SH-SY5Y (cell line): ENCODE measurements at regions not wholly inside any gene's neighbourhood (a gene's known extent, or its start where the extent isn't known, plus 50 kb on each side); places are given as distances from the start of the nearest gene placed in this dataset.

Experiments used
- GATA2 ChIP-seq: IDR thresholded peaks from 2 replicates; pipeline ENCODE4 v1.6.1; 2011; ENCODE audit warnings: mild to moderate bottlenecking, low read depth, low read length
- GATA3 ChIP-seq: IDR thresholded peaks from 2 replicates; pipeline ENCODE4 v1.6.1; 2011; ENCODE audit warnings: low read depth, mild to moderate bottlenecking, low read length, moderate library complexity

DNA sequence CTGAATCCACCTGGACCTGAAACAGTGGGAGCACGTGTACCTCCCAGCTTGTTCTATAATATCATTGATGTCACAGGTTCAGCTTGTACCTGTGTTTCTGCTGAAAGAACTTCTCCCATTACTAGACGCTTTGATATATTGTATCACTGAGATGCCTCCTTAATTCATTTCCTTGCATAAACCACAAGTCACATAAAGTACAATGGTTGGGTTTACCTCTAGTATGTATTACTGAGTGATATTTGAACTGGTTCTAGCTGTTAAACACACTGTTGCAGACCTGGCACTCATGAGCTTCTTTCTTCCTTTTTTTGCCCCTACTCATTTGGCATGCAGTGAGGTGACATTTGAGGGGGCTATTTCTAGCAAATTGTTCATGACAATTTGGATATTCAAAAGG, 106.6 kb upstream of the KLF14 start:
- TF ChIP-seq GATA3: no peak
- no peak for TF ChIP-seq GATA2

DNA sequence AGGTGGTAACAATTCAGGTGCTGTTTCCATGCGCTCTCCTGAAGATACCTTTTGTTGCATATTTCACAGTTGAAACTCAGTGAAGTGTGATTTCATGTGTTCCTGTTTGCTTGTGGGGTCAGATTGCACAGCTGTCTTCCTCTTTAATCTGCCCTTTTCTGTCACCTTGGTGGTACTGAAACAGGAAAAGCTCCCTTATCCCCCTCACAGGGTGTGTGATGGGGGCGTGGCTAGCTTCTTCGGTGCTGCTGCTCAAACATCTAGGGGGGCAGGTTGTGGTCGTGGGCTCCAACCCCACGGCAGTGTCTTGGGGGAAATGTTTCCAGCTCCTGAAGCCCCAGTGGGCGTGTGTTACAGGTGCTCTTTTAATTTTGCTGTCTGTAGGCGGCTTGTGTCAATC, 107.4 kb upstream of the KLF14 start:
- no peak for TF ChIP-seq GATA3
- no peak for TF ChIP-seq GATA2

DNA sequence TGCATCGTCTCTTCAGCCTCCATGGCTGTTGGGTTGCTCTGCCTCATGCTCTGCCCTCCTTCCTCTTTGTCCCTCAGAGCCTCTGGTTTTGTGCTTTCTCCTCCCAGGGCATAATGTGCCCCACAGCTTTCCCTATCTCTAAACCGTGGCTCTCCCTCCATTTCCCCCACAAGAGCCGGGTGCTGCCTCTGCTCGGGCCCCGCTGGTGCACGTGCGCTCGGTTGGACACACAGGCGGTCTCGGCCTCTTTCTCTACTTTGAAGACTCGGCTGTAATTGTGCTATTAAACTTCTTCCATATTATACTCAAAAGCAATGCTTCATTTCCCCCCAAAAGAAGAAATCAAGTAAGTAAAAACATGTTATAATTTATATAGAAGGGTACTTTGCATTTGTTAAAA, 109.7 kb upstream of the KLF14 start:
- TF ChIP-seq GATA2 (no peak), GATA3 (no peak)

DNA sequence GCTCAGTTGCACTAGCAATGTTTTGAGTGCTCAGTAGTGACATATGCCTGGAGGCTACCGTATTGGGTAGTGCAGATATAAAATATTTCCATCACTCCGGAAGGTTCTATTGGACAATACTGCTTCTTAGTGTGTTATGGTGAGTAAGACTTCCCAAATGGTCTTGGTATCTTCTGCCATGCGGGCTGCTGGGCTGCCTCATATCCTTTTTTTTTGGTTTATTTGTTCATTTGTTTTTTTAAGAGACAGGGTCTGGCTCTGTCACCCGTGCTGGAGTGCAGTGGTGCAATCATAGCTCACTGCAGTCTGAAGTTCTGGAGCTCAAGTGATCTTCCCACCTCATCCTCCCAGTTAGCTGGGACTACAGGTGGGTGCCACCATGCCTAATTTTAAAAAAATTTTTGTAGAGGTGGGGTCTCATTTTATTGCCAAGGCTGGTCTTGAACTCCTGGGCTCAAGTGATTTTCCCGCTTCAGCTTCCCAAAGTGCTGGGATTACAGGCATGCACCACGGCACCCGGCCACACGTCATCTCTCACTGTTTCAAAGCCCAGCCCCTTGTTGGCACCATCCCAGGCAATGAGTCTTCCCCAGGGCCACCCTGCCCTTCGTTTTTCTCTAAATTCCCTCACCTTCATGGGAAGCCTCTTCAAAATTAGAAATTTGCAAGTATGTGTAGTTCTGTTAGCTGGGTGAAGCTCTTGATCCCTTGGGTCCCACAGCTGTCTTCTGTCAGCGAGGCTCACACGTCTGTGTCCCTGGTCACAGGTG, 111.0 kb upstream of the KLF14 start:
- no peak for TF ChIP-seq GATA3
- TF ChIP-seq GATA2: no peak

DNA sequence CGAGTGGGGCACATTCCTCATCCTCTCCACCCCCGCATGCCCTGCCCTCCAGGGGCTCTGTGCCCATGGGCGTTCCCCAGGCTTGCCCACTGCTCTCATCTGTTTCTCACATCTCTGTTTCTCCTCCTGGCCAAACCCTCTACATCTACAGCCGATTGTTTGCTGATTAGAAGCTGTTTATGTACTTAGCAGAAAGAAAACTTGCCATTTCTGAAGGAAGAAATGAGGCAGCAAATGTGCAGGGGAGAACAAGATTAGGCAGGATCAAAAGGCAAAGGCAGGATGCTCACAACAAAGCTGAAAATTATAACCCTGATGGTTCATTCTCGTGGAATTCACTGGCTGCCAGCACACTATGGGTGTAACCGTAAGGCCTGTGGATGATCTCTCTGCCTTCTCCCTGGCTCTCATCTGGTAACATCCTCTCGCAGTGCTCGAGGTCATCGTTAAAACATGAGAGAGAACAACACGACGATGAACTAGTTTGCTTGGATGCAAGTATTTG, 111.6 kb upstream of the KLF14 start:
- TF ChIP-seq GATA2 (no peak), GATA3 (no peak)

DNA sequence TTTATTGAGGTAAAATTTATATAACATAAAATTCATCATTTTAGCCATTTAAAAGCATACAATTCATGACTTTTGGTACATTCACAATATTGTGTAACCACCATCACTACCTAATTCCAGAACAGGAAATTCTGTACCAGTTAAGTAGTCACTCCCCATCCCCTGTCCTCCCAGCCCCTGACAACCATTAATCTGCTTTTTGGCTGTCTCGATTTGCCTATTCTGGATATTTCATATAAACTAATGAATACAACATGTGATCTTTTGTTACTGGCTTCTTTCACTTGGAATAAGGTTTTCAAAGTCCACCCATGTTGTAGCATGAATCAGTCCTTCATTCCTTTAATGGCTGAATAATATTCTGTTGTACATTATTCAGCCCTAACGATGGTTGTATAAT, 115.6 kb upstream of the KLF14 start:
- no peak for TF ChIP-seq GATA2
- TF ChIP-seq GATA3: no peak

DNA sequence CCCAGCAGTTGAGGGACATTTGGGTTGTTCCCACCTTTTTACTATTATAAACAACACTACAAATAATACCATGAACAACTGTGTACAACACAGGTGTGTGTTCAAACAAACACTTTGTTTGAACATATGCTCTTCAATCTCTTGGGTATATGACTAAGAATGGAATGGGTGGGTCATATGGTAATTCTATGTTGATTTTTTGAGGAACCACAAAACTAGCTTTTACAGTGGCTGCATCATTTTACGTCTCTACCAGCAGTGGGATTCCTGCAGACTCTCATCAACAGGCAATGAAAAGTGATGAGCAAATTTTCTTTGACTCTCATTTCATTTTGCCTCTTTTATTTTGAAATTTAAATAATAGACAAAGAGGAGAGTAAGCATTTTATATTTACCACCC, 116.9 kb upstream of the KLF14 start:
- no peak for TF ChIP-seq GATA3
- TF ChIP-seq GATA2: no peak

DNA sequence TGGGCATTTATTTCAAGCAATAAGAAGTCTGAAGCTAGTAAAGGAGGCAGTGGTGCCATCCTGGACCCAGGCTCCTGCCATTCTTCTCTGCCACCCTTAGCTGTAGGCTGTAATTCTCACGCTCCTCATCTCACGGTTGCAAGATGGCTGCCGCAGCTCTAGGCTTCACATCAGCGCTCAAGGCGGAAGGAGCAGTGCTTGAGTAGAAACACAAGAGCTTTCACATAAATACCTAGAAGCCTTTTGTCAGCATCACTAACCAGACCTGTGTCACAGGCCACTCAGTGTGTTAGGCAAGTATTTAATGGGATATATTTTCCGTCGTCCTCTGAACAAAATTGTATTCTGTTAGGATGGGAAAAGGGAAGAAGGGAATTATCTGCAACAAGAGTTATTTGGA, 118.9 kb upstream of the KLF14 start:
- TF ChIP-seq GATA2 (no peak), GATA3 (no peak)

DNA sequence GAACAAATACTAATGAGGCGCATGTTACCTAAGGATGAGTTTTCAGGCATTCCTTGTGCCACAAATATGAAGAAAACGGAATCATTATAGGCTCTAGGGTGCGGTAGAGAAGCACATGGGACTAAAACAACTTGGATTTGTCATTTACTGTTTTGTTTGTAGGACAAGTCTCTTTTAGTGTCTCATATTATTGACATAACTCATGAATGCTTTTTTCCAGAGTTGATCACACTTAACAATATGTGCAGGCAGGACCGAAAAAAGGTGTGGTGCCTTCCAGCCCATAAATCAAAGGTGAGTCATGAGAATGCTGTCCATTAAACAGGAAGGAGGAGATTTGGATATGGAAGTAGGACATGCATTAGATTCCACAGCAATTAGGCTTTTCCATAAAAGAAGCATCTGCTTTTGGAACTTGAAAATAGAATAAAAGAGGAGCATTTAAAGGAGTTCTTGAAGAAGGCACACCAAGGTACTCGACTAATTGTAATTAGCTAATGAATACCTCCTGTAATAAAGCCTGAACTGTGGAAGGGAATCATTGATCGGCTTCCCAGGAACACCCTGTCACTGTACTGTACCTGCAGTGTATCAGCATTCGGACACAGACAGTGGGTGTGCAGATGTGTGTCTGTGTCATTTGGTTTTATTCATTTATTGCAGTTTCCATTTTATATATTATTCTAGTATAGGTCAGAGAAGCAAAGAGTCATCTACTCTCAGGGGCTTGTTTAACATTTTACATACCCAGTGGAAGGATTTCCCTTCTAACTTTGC, 119.7 kb upstream of the KLF14 start:
- no peak for TF ChIP-seq GATA2
- TF ChIP-seq GATA3: no peak

DNA sequence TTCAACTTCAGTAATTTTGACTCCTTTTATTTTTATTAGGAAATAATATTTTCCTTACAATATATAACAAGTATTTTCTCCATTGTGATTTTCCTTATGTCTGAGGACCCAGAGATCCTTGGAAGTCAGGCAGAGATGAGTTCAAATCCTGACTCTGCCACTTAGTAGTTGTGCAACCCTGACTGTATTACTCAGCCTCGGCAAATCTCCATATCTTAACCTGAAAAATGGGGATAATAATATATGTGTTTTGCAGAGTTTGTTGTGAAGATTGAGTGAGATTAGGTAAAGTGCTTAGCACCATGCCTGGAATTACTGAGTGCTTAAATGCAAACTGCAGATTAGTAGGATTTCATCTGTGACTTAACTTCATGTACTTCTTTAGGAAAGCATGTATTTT, 120.5 kb upstream of the KLF14 start:
- TF ChIP-seq GATA3 (no peak), GATA2 (no peak)

DNA sequence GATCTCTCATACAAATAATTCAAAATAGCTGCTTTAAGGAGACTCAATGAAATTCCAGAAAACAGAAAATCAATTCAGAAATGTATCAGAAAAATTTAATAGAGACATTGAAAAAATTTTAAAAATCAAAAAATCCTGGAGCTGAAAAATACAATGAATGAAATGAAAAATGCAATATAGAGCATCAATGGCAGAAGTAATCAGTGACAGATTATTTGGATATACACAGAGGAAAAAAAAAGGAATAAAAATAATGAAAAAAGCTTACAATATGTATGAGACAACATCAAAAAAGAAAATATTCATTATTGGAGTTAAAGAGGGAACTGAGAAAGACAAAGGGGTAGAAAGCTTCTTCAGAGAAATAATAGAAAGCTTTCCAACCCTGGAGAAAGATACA, 122.9 kb upstream of the KLF14 start:
- TF ChIP-seq GATA3 (no peak), GATA2 (no peak)

DNA sequence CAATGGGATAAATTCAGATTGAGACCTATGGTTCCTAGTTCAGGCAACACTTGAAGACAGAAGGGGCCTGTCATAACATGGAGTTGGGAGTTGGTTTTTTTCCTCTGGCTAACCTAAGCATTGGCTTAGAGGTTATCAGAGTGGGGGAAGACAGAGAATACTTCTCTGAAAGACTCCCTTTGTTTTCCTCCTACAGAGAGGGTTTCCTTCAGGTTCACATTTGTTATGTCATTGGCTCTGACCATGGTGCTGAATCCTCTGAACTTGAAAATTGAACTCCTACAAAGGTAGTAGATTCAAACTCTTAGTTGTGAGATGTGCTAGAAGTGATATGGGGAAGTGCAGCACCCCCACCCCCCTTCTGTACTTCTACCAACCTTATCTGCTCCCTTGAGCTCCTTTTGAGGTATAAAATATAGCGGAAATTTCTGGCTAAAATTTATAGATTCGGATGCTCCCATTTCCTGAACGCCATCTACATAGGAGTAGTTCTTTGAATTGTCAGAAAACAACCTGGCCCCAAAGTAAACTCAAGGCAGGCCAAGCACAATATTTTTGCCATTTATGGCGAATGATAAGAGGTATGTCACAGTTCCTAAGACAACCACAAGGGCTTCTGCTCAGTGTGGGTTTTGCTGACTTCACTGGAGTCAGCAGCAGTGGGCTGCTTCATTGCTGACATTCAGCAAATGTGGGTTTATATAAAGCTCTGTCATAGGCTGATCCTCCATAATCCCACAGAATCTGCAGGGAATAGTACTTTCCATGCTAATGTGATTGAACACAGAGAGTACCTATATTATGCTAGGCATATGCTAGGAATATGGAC, 131.6 kb upstream of the KLF14 start:
- TF ChIP-seq GATA2: no peak
- no peak for TF ChIP-seq GATA3

DNA sequence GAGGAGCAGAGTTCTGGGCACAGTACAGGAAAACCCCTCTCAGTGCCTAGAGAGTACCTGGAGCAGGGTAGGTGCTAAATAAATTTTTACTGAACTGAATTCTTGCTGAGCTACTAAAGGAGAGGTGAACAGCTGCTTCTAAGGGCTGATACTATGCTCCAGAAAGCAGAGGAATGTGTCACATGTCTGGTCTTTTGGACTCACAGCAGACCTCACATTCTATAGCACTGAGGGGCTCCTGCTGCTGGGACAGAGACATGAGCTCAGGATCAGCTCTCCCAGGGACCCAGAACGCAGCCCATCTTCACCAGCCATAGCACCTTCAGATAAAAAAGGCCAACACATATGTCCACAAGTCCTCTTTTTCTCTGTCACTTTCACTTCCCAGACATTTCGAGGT, 133.0 kb upstream of the KLF14 start:
- TF ChIP-seq GATA3 (no peak), GATA2 (no peak)

DNA sequence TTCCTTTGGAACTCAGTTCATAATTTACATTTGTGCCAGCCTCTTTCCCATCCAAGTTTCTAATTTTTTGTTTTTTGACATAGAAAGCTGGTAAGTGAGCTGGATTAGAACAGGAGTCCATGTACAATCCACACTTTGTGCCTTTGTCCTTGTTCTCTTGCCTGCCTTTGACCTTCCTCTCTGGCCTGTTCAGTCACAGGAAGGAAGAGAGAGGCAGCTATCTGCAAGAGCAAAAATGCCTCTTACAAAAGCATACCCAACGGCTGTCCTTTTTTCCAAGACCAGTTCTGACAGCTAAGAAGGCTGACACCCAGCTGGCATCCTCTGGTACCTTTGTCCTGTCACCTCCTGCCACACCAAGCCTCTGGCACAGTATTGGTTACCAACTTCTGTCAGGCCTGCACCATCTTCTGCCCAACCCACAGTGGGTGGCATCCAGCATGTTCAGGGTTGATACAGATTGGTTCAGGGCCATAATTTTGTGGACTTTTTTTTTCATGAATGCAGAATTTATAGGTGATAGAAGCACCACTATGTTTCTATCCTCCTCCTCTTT, 133.7 kb upstream of the KLF14 start:
- TF ChIP-seq GATA3: no peak
- no peak for TF ChIP-seq GATA2
